ACHN (cell line): ENCODE measurements at regions not wholly inside any gene's neighbourhood (a gene's known extent, or its start where the extent isn't known, plus 50 kb on each side); places are given as distances from the start of the nearest gene placed in this dataset.

Source experiments
- DNase-seq: peaks from one replicate; pipeline ENCODE4 v3.0.0-alpha.2; 2015
- in situ Hi-C: cut with HindIII; loops from 2 replicates; pipeline ENCODE4 v1.10.0; 2017; ENCODE audit warnings: low sequenced_read_pairs, low pct_ligation_motif_present, low pct_unique_long_range_greater_than_20kb

- in situ Hi-C loops = no loop called here
- DNase-seq = peak; percentile 65
Observed at GRCh38 chr4:153151535-153152455, 52.4 kb upstream of the TRIM2 start.

- in situ Hi-C loops = no loop called here
- DNase-seq = peak; percentile 30
Observed at GRCh38 chr4:153152501-153153338, 51.5 kb upstream of the TRIM2 start.

- peak; percentile 36 for DNase-seq
- in situ Hi-C loops = no loop called here
Observed at GRCh38 chr4:153153339-153153871, 50.8 kb upstream of the TRIM2 start.

- in situ Hi-C loops = no loop called here
- DNase-seq = peak; percentile 8
Observed at GRCh38 chr4:153154007-153154975, 50.0 kb upstream of the TRIM2 start.
